ENCODE measurements at regions not wholly inside any gene's neighbourhood (a gene's known extent, or its start where the extent isn't known, plus 50 kb on each side); places are given as distances from the start of the nearest gene placed in this dataset.

GRCh38 chr2:72028996-72029395 lies 118.7 kb downstream of the CYP26B1 start:
- no peak overlapping the region for H3K27ac ChIP-seq (ENCODE audit: low read length)
- no peaks in the 10 kb centered on the region for H3K9me2 ChIP-seq (ENCODE audit: insufficient read depth, low read length)
- no peaks in the 10 kb centered on the region for H3K36me3 ChIP-seq (ENCODE audit: insufficient read depth, low read length)
- TF ChIP-seq CTCF (IDR thresholded peaks at IDR 0.05; ENCODE audit: poor library complexity, severe bottlenecking) = no peak
- TF ChIP-seq MXI1 (conservative IDR thresholded peaks at IDR 0.05; ENCODE audit: poor library complexity, severe bottlenecking) = no peak
- TF ChIP-seq TAF1 (IDR thresholded peaks at IDR 0.05; ENCODE audit: low read depth) = no peak
- no peak for TF ChIP-seq EZH2 (IDR thresholded peaks at IDR 0.05; ENCODE audit: borderline replicate concordance, insufficient read depth, low read length, poor library complexity, severe bottlenecking)
- TF ChIP-seq SMC3 (conservative IDR thresholded peaks at IDR 0.05; ENCODE audit: poor library complexity) = no peak
- no peak for TF ChIP-seq RAD21 (conservative IDR thresholded peaks at IDR 0.05)
- TF ChIP-seq REST (IDR thresholded peaks at IDR 0.05; ENCODE audit: borderline replicate concordance) = no peak
- no peak for TF ChIP-seq POLR2AphosphoS5 (IDR thresholded peaks at IDR 0.05)
- no peak for TF ChIP-seq EP300 (conservative IDR thresholded peaks at IDR 0.05; ENCODE audit: poor library complexity, severe bottlenecking)
- H3K4me3 ChIP-seq (ENCODE audit: low read length) = no peak overlapping the region
- no peak overlapping the region for H3K9ac ChIP-seq (ENCODE audit: low read length)
- H3K79me2 ChIP-seq (replicated peaks; ENCODE audit: insufficient read depth, low read length) = no peaks in the 10 kb centered on the region
- H3K4me2 ChIP-seq (ENCODE audit: low read length) = no peak overlapping the region
- H3F3A ChIP-seq (ENCODE audit: insufficient read depth, low read length, poor library complexity, severe bottlenecking) = no peaks in the 10 kb centered on the region
- H2AFZ ChIP-seq (ENCODE audit: low read depth, low read length) = no peak overlapping the region
- H3K9me3 ChIP-seq (ENCODE audit: low read length) = no peaks in the 10 kb centered on the region
- no peaks in the 10 kb centered on the region for H3K27me3 ChIP-seq (ENCODE audit: insufficient read depth, low read depth, low read length)
- H4K20me1 ChIP-seq (ENCODE audit: insufficient read depth) = no peaks in the 10 kb centered on the region

- Histone ChIP-seq H4K20me1 (ENCODE audit: insufficient read depth) (no peaks in the 10 kb centered on the region), H3K4me2 (ENCODE audit: low read length) (no peak overlapping the region), H3K4me3 (ENCODE audit: low read length) (no peak overlapping the region), H3F3A (ENCODE audit: insufficient read depth, low read length, poor library complexity, severe bottlenecking) (no peaks in the 10 kb centered on the region), H3K36me3 (ENCODE audit: insufficient read depth, low read length) (no peaks in the 10 kb centered on the region), H3K9me3 (ENCODE audit: low read length) (no peaks in the 10 kb centered on the region), H2AFZ (ENCODE audit: low read depth, low read length) (no peak overlapping the region), H3K27ac (ENCODE audit: low read length) (no peak overlapping the region), H3K27me3 (ENCODE audit: insufficient read depth, low read depth, low read length) (no peaks in the 10 kb centered on the region), H3K9me2 (ENCODE audit: insufficient read depth, low read length) (no peaks in the 10 kb centered on the region), H3K79me2 (replicated peaks; ENCODE audit: insufficient read depth, low read length) (no peaks in the 10 kb centered on the region), H3K9ac (ENCODE audit: low read length) (no peak overlapping the region)
- no peak for TF ChIP-seq TAF1 (IDR thresholded peaks at IDR 0.05; ENCODE audit: low read depth)
- TF ChIP-seq POLR2AphosphoS5 (IDR thresholded peaks at IDR 0.05) = no peak
- no peak for TF ChIP-seq EZH2 (IDR thresholded peaks at IDR 0.05; ENCODE audit: borderline replicate concordance, insufficient read depth, low read length, poor library complexity, severe bottlenecking)
- no peak for TF ChIP-seq REST (IDR thresholded peaks at IDR 0.05; ENCODE audit: borderline replicate concordance)
- TF ChIP-seq SMC3 (conservative IDR thresholded peaks at IDR 0.05; ENCODE audit: poor library complexity) = no peak
- TF ChIP-seq CTCF (IDR thresholded peaks at IDR 0.05; ENCODE audit: poor library complexity, severe bottlenecking) = no peak
- TF ChIP-seq MXI1 (conservative IDR thresholded peaks at IDR 0.05; ENCODE audit: poor library complexity, severe bottlenecking) = no peak
- no peak for TF ChIP-seq EP300 (conservative IDR thresholded peaks at IDR 0.05; ENCODE audit: poor library complexity, severe bottlenecking)
These were observed 119.2 kb downstream of the CYP26B1 start for GRCh38 chr2:72028351-72028995.

All from neural cell (in vitro differentiated cells).